Sigmoid colon (tissue), 6 donors: ENCODE measurements at regions not wholly inside any gene's neighbourhood (a gene's known extent, or its start where the extent isn't known, plus 50 kb on each side); places are given as distances from the start of the nearest gene placed in this dataset.
"Not testable (repeated sequence)": the region's sequence is repeated elsewhere in the genome, so short reads cannot be mapped to it uniquely, and the experiment has no call there.

ENCODE experiments used
- DNase-seq: peaks from one replicate; pipeline ENCODE4 v3.0.0-alpha.2; 2019
- H3K27ac ChIP-seq, 4 donors: fragments of 200-600 bp; sonication (generic); one replicate each; pipeline ENCODE4 v1.5.1; 2016 to 2019; ENCODE audit warnings: mild to moderate bottlenecking in 1 of 4
- H3K27me3 ChIP-seq, 3 donors: fragments of 200-600 bp; sonication (generic); one replicate each; pipeline ENCODE4 v1.5.1; 2019; ENCODE audit warnings: mild to moderate bottlenecking in 1 of 3
- H3K36me3 ChIP-seq, 4 donors: fragments of 200-600 bp; sonication (generic); one replicate each; pipeline ENCODE4 v1.5.1; 2016 to 2019
- H3K4me1 ChIP-seq, 4 donors: fragments of 200-600 bp; sonication (generic); one replicate each; pipeline ENCODE4 v1.5.1; 2017 to 2019
- H3K4me3 ChIP-seq, 4 donors: fragments of 200-600 bp; sonication (generic); one replicate each; pipeline ENCODE4 v1.5.1; 2017 to 2019; ENCODE audit warnings: mild to moderate bottlenecking in 2 of 4, moderate library complexity in 1 of 4
- H3K9me3 ChIP-seq, 4 donors: fragments of 200-600 bp in 3 of 4; sonication (generic) in 3 of 4; one replicate each; pipeline versions ENCODE4 v1.5.1 to v1.6.1; 2013 to 2019
- CTCF ChIP-seq, 4 experiments: fragments of 450-650 bp in 3 of 4; fragments of 200-600 bp in 1 of 4; IDR thresholded peaks; one replicate each; pipeline ENCODE4 v1.5.1; 2016 to 2019; ENCODE audit warnings: antibody characterized with exemption in 4 of 4, mild to moderate bottlenecking in 3 of 4, moderate library complexity in 2 of 4
- EP300 ChIP-seq, 4 donors: sonication (generic); formaldehyde crosslinking; IDR thresholded peaks; one replicate each; pipeline ENCODE4 v1.6.1; 2017; ENCODE audit warnings: antibody characterized with exemption in 4 of 4
- POLR2A ChIP-seq, 2 donors: fragments of 450-650 bp; IDR thresholded peaks; one replicate each; pipeline ENCODE4 v1.6.1; 2016; ENCODE audit warnings: antibody characterized with exemption in 2 of 2, mild to moderate bottlenecking in 2 of 2, moderate library complexity in 2 of 2
- POLR2AphosphoS5 ChIP-seq, 4 donors: sonication (generic); formaldehyde crosslinking; IDR thresholded peaks; one replicate each; pipeline ENCODE4 v1.6.1; 2017; ENCODE audit warnings: antibody characterized with exemption in 4 of 4
- WGBS, 2 donors: extraction: QIAGEN DNeasy Blood & Tissue Kit; methylation state at CpG; one replicate each; pipeline ENCODE4 v1.1.7; 2013; 5-methylcytosine and 5-hydroxymethylcytosine counted together
- intact Hi-C: fragments of 100-400 bp; cut with DNase I; formaldehyde crosslinking; loops from one replicate; pipeline ENCODE4 v1.15.1; 2023
- donor health status: healthy with polysubstance abuse.
- donor health status: healthy.

- no peaks in the 10 kb centered on the region for H3K9me3 ChIP-seq
- H3K4me1 ChIP-seq: no peaks in the 10 kb centered on the region
- DNase-seq: no peak
- intact Hi-C loops: no loop called here
- no peaks in the 10 kb centered on the region for H3K27me3 ChIP-seq
- no peak overlapping the region for H3K4me3 ChIP-seq
- no peaks in the 10 kb centered on the region for H3K36me3 ChIP-seq
- WGBS, 2 donors: 31 to 35% methylated on average over 3 of the region's 3 CpGs
- no peak overlapping the region for H3K27ac ChIP-seq
- TF ChIP-seq POLR2AphosphoS5 (IDR thresholded peaks at IDR 0.05) (no peak), CTCF (IDR thresholded peaks at IDR 0.05) (no peak), POLR2A (IDR thresholded peaks at IDR 0.05) (no peak), EP300 (IDR thresholded peaks at IDR 0.05) (no peak)
These were observed 1048.6 kb upstream of the SEMA6A start for GRCh38 chr5:117623042-117623805.

- WGBS, 2 donors: 83 to 85% methylated on average over 1 of the region's 1 CpG
- Histone ChIP-seq H3K27me3 (no peaks in the 10 kb centered on the region), H3K4me1 (no peaks in the 10 kb centered on the region), H3K27ac (no peak overlapping the region), H3K4me3 (no peak overlapping the region), H3K36me3 (no peaks in the 10 kb centered on the region), H3K9me3 (no peaks in the 10 kb centered on the region)
- intact Hi-C loops: no loop called here
- DNase-seq: no peak
- no peak for TF ChIP-seq CTCF (IDR thresholded peaks at IDR 0.05)
- no peak for TF ChIP-seq POLR2A (IDR thresholded peaks at IDR 0.05)
- no peak for TF ChIP-seq EP300 (IDR thresholded peaks at IDR 0.05)
- no peak for TF ChIP-seq POLR2AphosphoS5 (IDR thresholded peaks at IDR 0.05)
These were observed 1047.3 kb upstream of the SEMA6A start for GRCh38 chr5:117621921-117622320.

- H3K36me3 ChIP-seq: no peaks in the 10 kb centered on the region
- H3K9me3 ChIP-seq: no peaks in the 10 kb centered on the region
- TF ChIP-seq POLR2AphosphoS5 (IDR thresholded peaks at IDR 0.05) (no peak), CTCF (IDR thresholded peaks at IDR 0.05) (no peak), EP300 (IDR thresholded peaks at IDR 0.05) (no peak), POLR2A (IDR thresholded peaks at IDR 0.05) (no peak)
- no peak overlapping the region for H3K27ac ChIP-seq
- intact Hi-C loops: no loop called here
- H3K27me3 ChIP-seq: no peaks in the 10 kb centered on the region
- no peaks in the 10 kb centered on the region for H3K4me1 ChIP-seq
- no peak overlapping the region for H3K4me3 ChIP-seq
- DNase-seq: no peak
These were observed 1040.6 kb upstream of the SEMA6A start for GRCh38 chr5:117615226-117615625.

GRCh38 chr5:117614408-117614807 lies 1039.8 kb upstream of the SEMA6A start:
- no peak for TF ChIP-seq CTCF (IDR thresholded peaks at IDR 0.05)
- TF ChIP-seq EP300 (IDR thresholded peaks at IDR 0.05): no peak
- no peak for TF ChIP-seq POLR2A (IDR thresholded peaks at IDR 0.05)
- no peak for TF ChIP-seq POLR2AphosphoS5 (IDR thresholded peaks at IDR 0.05)
- no peak for DNase-seq
- Histone ChIP-seq H3K4me1 (no peaks in the 10 kb centered on the region), H3K27ac (no peak overlapping the region), H3K4me3 (no peak overlapping the region), H3K36me3 (no peaks in the 10 kb centered on the region), H3K9me3 (no peaks in the 10 kb centered on the region), H3K27me3 (no peaks in the 10 kb centered on the region)
- intact Hi-C loops: no loop called here
- 76 to 85% methylated on average over 2 of the region's 2 CpGs for whole genome bisulfite sequencing, 2 donors

- H3K4me1 ChIP-seq: no peaks in the 10 kb centered on the region
- 75 to 86% methylated on average over 2 of the region's 2 CpGs for WGBS, 2 donors
- intact Hi-C loops: no loop called here
- no peaks in the 10 kb centered on the region for H3K36me3 ChIP-seq
- DNase-seq: no peak
- H3K27ac ChIP-seq: no peak overlapping the region
- H3K9me3 ChIP-seq: no peaks in the 10 kb centered on the region
- TF ChIP-seq POLR2AphosphoS5 (IDR thresholded peaks at IDR 0.05) (no peak), POLR2A (IDR thresholded peaks at IDR 0.05) (no peak), EP300 (IDR thresholded peaks at IDR 0.05) (no peak), CTCF (IDR thresholded peaks at IDR 0.05) (no peak)
- H3K4me3 ChIP-seq: no peak overlapping the region
- no peaks in the 10 kb centered on the region for H3K27me3 ChIP-seq
These were observed 1030.2 kb upstream of the SEMA6A start for GRCh38 chr5:117604845-117605244.

- H3K4me1 ChIP-seq, H3K36me3 ChIP-seq, H3K27ac ChIP-seq, intact Hi-C loops, H3K4me3 ChIP-seq, DNase-seq, H3K27me3 ChIP-seq, H3K9me3 ChIP-seq: not testable (repeated sequence)
- 94 to 96% methylated on average over 36 of the region's 36 CpGs for WGBS, 2 donors
These were observed 1025.2 kb upstream of the SEMA6A start for GRCh38 chr5:117599811-117600210.
